DND-41 (cell line): ENCODE measurements at regions not wholly inside any gene's neighbourhood (a gene's known extent, or its start where the extent isn't known, plus 50 kb on each side); places are given as distances from the start of the nearest gene placed in this dataset.

ENCODE experiments used
- ATAC-seq: fragments of 200-7000 bp; cut with Tn5 transposase; 3 replicates; pipeline ENCODE4 v1.9.1; 2021; ENCODE audit warnings: low read depth; ENCODE audit not compliant: insufficient read depth
- DNase-seq: peaks from one replicate; pipeline ENCODE4 v3.0.0-alpha.2; 2020
- H2AFZ ChIP-seq: 2 replicates; pipeline ENCODE4 v1.6.0; 2012; ENCODE audit warnings: low read depth, low read length
- H3K27ac ChIP-seq: 2 replicates; pipeline ENCODE4 v1.5.1; 2012; ENCODE audit warnings: low read length, inconsistent platforms
- H3K27me3 ChIP-seq: fragments of 200-600 bp; sonication (generic); 2 replicates; pipeline ENCODE4 v1.6.0; 2012; ENCODE audit warnings: low read length, mild to moderate bottlenecking, inconsistent platforms; ENCODE audit not compliant: insufficient read depth, poor library complexity
- H3K36me3 ChIP-seq: 2 replicates; pipeline ENCODE4 v1.5.1; 2012; ENCODE audit warnings: low read length, inconsistent platforms; ENCODE audit not compliant: insufficient read depth
- H3K4me1 ChIP-seq: 2 replicates; pipeline ENCODE4 v1.5.1; 2012; ENCODE audit warnings: mild to moderate bottlenecking, low read length; ENCODE audit not compliant: insufficient read depth
- H3K4me2 ChIP-seq: 2 replicates; pipeline ENCODE4 v1.6.0; 2012; ENCODE audit warnings: mild to moderate bottlenecking, moderate library complexity, low read length, inconsistent platforms; ENCODE audit not compliant: insufficient read depth
- H3K4me3 ChIP-seq, 2 experiments: fragments of 200-600 bp in 1 of 2; shearing (Covaris generic) in 1 of 2; 2 replicates each; pipeline ENCODE4 v1.5.1; 2012 to 2016; ENCODE audit warnings: inconsistent platforms in 2 of 2, low read length in 2 of 2, mild to moderate bottlenecking in 2 of 2, low read depth in 1 of 2, moderate library complexity in 1 of 2
- H3K79me2 ChIP-seq: 2 replicates; pipeline ENCODE4 v1.6.0; 2012; ENCODE audit warnings: low read length, inconsistent platforms; ENCODE audit not compliant: insufficient read depth
- H3K9ac ChIP-seq: 2 replicates; pipeline ENCODE4 v1.6.0; 2012; ENCODE audit warnings: low read depth, mild to moderate bottlenecking, inconsistent platforms, low read length, moderate library complexity
- H3K9me3 ChIP-seq: 2 replicates; pipeline ENCODE4 v1.5.1; 2012; ENCODE audit warnings: low read length, moderate library complexity, mild to moderate bottlenecking, inconsistent platforms; ENCODE audit not compliant: insufficient read depth, severe bottlenecking
- H4K20me1 ChIP-seq: 2 replicates; pipeline ENCODE4 v1.6.0; 2012; ENCODE audit warnings: low read length; ENCODE audit not compliant: insufficient read depth
- CTCF ChIP-seq: IDR thresholded peaks from 2 replicates; pipeline ENCODE4 v1.5.1; 2012; ENCODE audit warnings: borderline replicate concordance, low read length, moderate library complexity, mild to moderate bottlenecking; ENCODE audit not compliant: poor library complexity, severe bottlenecking; ENCODE audit errors: extremely low read depth
- EZH2 ChIP-seq: IDR thresholded peaks from 3 replicates; pipeline ENCODE4 v1.6.1; 2012; ENCODE audit warnings: borderline replicate concordance, low read depth, mild to moderate bottlenecking, moderate library complexity, low read length, inconsistent platforms; ENCODE audit not compliant: severe bottlenecking

- Histone ChIP-seq H3K9me3 (no peaks in the 10 kb centered on the region), H3K4me3 (no peak overlapping the region), H3K79me2 (no peaks in the 10 kb centered on the region), H3K4me1 (no peaks in the 10 kb centered on the region), H3K9ac (no peak overlapping the region), H3K27me3 (no peaks in the 10 kb centered on the region), H3K36me3 (no peaks in the 10 kb centered on the region), H2AFZ (no peak overlapping the region), H3K27ac (no peak overlapping the region), H4K20me1 (no peaks in the 10 kb centered on the region), H3K4me2 (no peak overlapping the region)
- no peak for DNase-seq
- no peak for TF ChIP-seq CTCF
- TF ChIP-seq EZH2 = no peak
- no peak for ATAC-seq
Observed at GRCh38 chr19:30171138-30171635, 201.0 kb upstream of the ZNF536 start.

GRCh38 chr19:30171795-30172612, 200.2 kb upstream of the ZNF536 start:
- Histone ChIP-seq H3K36me3 (no peaks in the 10 kb centered on the region), H3K4me3 (no peak overlapping the region), H2AFZ (no peak overlapping the region), H3K79me2 (no peaks in the 10 kb centered on the region), H4K20me1 (no peaks in the 10 kb centered on the region), H3K27ac (no peak overlapping the region), H3K9ac (no peak overlapping the region), H3K4me2 (no peak overlapping the region), H3K9me3 (no peaks in the 10 kb centered on the region), H3K27me3 (no peaks in the 10 kb centered on the region), H3K4me1 (no peaks in the 10 kb centered on the region)
- ATAC-seq (no peak), DNase-seq (no peak)
- TF ChIP-seq CTCF = no peak
- no peak for TF ChIP-seq EZH2

- DNase-seq = no peak
Observed at GRCh38 chr19:30172613-30173242, 199.5 kb upstream of the ZNF536 start.

More at GRCh38 chr19:30172613-30173242, 199.5 kb upstream of the ZNF536 start:
- no peak overlapping the region for H2AFZ ChIP-seq
- no peaks in the 10 kb centered on the region for H3K9me3 ChIP-seq
- no peak for ATAC-seq
- no peaks in the 10 kb centered on the region for H3K79me2 ChIP-seq
- no peaks in the 10 kb centered on the region for H3K36me3 ChIP-seq
- H3K4me2 ChIP-seq = no peak overlapping the region
- H4K20me1 ChIP-seq = no peaks in the 10 kb centered on the region
- H3K27me3 ChIP-seq = no peaks in the 10 kb centered on the region
- no peaks in the 10 kb centered on the region for H3K4me1 ChIP-seq
- no peak overlapping the region for H3K9ac ChIP-seq
- H3K4me3 ChIP-seq = no peak overlapping the region
- no peak overlapping the region for H3K27ac ChIP-seq
- TF ChIP-seq CTCF (no peak), EZH2 (no peak)
